ENCODE measurements at regions not wholly inside any gene's neighbourhood (a gene's known extent, or its start where the extent isn't known, plus 50 kb on each side); places are given as distances from the start of the nearest gene placed in this dataset.

DNA sequence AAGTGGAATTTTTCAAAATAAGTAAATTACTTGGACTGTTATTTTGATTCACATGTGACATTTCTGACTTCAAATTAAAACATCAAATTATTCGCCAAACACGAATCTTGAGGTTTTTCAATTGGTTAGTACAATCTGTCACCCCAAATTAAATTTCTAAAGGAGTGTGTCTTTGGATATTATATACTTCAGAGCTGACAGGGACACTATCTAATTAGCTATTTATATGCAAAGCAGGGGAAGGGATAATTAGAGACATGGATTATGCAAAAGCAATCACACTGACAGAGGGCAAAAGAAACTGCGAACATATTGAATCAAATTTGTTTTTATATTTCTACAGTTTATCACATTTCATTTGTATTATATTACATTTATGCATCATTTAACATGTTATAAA lies 433.0 kb downstream of the KIF2B start:
- no peak for DNase-seq
- no peak overlapping the region for H3K27ac Mint-ChIP-seq (ENCODE audit: unreplicated experiment)
- H3K9me3 Mint-ChIP-seq (ENCODE audit: unreplicated experiment) = no peaks in the 10 kb centered on the region
- no peak overlapping the region for H3K4me3 Mint-ChIP-seq (ENCODE audit: unreplicated experiment)
- no peaks in the 10 kb centered on the region for H3K27me3 Mint-ChIP-seq (ENCODE audit: unreplicated experiment)
- no peaks in the 10 kb centered on the region for H3K36me3 Mint-ChIP-seq (ENCODE audit: unreplicated experiment)
- H3K4me1 Mint-ChIP-seq (ENCODE audit: low read depth, unreplicated experiment) = no peaks in the 10 kb centered on the region
- TF ChIP-seq, protein P1, sequence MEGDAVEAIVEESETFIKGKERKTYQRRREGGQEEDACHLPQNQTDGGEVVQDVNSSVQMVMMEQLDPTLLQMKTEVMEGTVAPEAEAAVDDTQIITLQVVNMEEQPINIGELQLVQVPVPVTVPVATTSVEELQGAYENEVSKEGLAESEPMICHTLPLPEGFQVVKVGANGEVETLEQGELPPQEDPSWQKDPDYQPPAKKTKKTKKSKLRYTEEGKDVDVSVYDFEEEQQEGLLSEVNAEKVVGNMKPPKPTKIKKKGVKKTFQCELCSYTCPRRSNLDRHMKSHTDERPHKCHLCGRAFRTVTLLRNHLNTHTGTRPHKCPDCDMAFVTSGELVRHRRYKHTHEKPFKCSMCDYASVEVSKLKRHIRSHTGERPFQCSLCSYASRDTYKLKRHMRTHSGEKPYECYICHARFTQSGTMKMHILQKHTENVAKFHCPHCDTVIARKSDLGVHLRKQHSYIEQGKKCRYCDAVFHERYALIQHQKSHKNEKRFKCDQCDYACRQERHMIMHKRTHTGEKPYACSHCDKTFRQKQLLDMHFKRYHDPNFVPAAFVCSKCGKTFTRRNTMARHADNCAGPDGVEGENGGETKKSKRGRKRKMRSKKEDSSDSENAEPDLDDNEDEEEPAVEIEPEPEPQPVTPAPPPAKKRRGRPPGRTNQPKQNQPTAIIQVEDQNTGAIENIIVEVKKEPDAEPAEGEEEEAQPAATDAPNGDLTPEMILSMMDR (IDR thresholded peaks at IDR 0.05; ENCODE audit: partially characterized antibody, unreplicated experiment) = no peak

- no peaks in the 10 kb centered on the region for H3K4me1 Mint-ChIP-seq (ENCODE audit: low read depth, unreplicated experiment)
- DNase-seq = no peak
- TF ChIP-seq, protein P1 (IDR thresholded peaks at IDR 0.05; ENCODE audit: partially characterized antibody, unreplicated experiment) = no peak
- H3K4me3 Mint-ChIP-seq (ENCODE audit: unreplicated experiment) = no peak overlapping the region
- H3K36me3 Mint-ChIP-seq (ENCODE audit: unreplicated experiment) = no peaks in the 10 kb centered on the region
- no peaks in the 10 kb centered on the region for H3K27me3 Mint-ChIP-seq (ENCODE audit: unreplicated experiment)
- no peak overlapping the region for H3K27ac Mint-ChIP-seq (ENCODE audit: unreplicated experiment)
- H3K9me3 Mint-ChIP-seq (ENCODE audit: unreplicated experiment) = no peaks in the 10 kb centered on the region
These were observed 433.7 kb downstream of the KIF2B start for GRCh38 chr17:54256401-54256929.

DNA sequence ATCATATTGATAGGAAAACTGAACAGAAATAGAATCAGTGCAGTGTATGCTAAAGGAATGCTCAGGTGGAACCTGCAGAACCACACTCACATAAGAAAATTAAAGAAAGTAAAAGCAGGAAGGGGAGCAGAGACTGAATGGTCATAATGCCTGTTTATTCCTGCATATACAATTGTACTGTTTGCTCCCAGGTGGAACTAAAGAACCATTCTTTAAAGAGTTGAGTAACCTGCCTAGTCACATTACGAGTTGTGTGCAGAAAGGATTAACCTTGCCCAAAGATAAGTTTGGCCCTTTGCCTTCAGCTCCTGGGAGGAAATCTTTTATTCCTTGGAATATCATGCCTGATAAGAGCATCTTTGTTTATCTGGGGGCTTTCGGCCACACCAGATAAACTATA lies 434.7 kb downstream of the KIF2B start:
- Mint-ChIP-seq H3K27me3 (ENCODE audit: unreplicated experiment) (no peaks in the 10 kb centered on the region), H3K4me1 (ENCODE audit: low read depth, unreplicated experiment) (no peaks in the 10 kb centered on the region), H3K27ac (ENCODE audit: unreplicated experiment) (no peak overlapping the region), H3K4me3 (ENCODE audit: unreplicated experiment) (no peak overlapping the region), H3K36me3 (ENCODE audit: unreplicated experiment) (no peaks in the 10 kb centered on the region), H3K9me3 (ENCODE audit: unreplicated experiment) (no peaks in the 10 kb centered on the region)
- TF ChIP-seq, protein P1 (IDR thresholded peaks at IDR 0.05; ENCODE audit: partially characterized antibody, unreplicated experiment) = no peak
- DNase-seq = no peak

GRCh38 chr17:54259476-54259875 lies 436.7 kb downstream of the KIF2B start:
- TF ChIP-seq, protein P1 (IDR thresholded peaks at IDR 0.05; ENCODE audit: partially characterized antibody, unreplicated experiment) = no peak
- no peak overlapping the region for H3K27ac Mint-ChIP-seq (ENCODE audit: unreplicated experiment)
- H3K4me3 Mint-ChIP-seq (ENCODE audit: unreplicated experiment) = no peak overlapping the region
- no peak for DNase-seq
- no peaks in the 10 kb centered on the region for H3K4me1 Mint-ChIP-seq (ENCODE audit: low read depth, unreplicated experiment)
- no peaks in the 10 kb centered on the region for H3K27me3 Mint-ChIP-seq (ENCODE audit: unreplicated experiment)
- H3K36me3 Mint-ChIP-seq (ENCODE audit: unreplicated experiment) = peaks cover 7% of the 10 kb centered on the region
- peaks cover 2% of the 10 kb centered on the region for H3K9me3 Mint-ChIP-seq (ENCODE audit: unreplicated experiment)

DNA sequence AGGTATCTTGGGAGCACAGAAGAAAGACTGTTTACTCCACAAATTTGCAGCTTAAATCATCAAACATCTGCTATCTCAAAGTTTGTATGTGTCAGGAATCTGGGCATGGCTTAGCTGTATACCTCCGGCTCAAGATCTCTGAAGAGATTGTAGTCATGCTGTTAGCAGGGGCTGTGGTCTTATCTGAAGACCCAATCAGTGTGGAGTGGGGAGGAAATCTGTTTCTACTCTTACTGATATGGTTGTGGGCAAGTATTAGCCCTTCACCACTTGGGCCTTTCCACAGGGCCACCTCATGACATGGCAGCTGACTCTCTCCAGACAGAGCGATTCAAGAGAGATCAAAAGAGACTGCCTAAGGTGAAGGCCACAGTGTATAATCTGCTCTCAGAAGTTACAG lies 438.7 kb downstream of the KIF2B start:
- no peak for DNase-seq
- Mint-ChIP-seq H3K27ac (ENCODE audit: unreplicated experiment) (no peak overlapping the region), H3K36me3 (ENCODE audit: unreplicated experiment) (peaks cover 9% of the 10 kb centered on the region), H3K4me1 (ENCODE audit: low read depth, unreplicated experiment) (no peaks in the 10 kb centered on the region), H3K4me3 (ENCODE audit: unreplicated experiment) (no peak overlapping the region), H3K9me3 (ENCODE audit: unreplicated experiment) (peaks cover 5% of the 10 kb centered on the region), H3K27me3 (ENCODE audit: unreplicated experiment) (no peaks in the 10 kb centered on the region)
- TF ChIP-seq, protein P1 (IDR thresholded peaks at IDR 0.05; ENCODE audit: partially characterized antibody, unreplicated experiment) = no peak
